Stimulated activated CD4-positive, alpha-beta T cell treated with anti-CD3 and anti-CD28 coated beads, Interleukin-2, amount 100 ng/mL, for 48 hours (primary cell): ENCODE measurements at regions not wholly inside any gene's neighbourhood (a gene's known extent, or its start where the extent isn't known, plus 50 kb on each side); places are given as distances from the start of the nearest gene placed in this dataset.

Source experiments
- DNase-seq, 2 donors: peaks; one replicate each; pipeline ENCODE4 v3.0.0-alpha.2; 2020

GRCh38 chr3:118811236-118811732 is 223.4 kb downstream of the IGSF11 start:
- no peak for DNase-seq

- DNase-seq = no peak
Measured at GRCh38 chr3:118813472-118813871, 221.2 kb downstream of the IGSF11 start.

- DNase-seq = peak; percentile 17 to 21
Measured at GRCh38 chr3:118817748-118818165, 216.9 kb downstream of the IGSF11 start.

DNA sequence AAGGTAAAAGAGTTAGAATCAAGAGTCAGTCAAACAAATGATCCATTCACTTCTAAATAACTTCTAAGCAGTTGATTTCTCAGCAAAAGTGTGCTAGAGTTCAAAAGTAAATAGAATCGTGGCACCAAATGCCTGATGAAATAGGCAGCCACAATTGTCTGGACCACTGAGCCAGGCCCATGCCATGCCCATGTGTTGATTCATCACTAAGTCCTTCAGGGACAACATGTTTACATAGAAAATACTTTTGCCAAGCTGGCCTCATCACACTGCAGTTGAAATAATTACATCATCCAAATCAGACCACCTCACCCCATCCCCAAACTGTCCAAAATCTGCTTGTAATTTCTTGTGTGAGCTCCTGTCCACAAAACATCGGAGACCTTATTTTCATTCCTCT is 216.3 kb downstream of the IGSF11 start:
- DNase-seq = no peak

- no peak for DNase-seq
Measured at GRCh38 chr3:118823626-118824025, 211.0 kb downstream of the IGSF11 start.

DNA sequence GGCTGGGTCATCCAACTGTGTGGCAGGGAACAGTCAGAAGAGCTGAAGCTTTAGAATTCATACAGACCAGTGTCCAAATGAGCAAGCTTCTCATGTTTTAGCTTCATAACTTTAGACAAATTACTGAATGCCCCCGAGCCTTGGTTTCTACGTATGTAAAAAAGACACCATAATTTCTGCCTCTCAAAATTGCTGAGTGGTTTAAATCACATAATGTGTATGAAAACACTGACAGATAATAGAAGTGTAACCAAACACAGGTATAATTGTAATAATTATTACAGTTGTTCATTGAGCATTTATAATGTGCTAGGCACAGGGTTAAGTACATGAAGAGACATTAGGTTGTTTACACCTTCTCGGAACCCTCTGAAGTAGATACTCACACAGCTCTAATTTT is 207.2 kb downstream of the IGSF11 start:
- DNase-seq = no peak

- no peak for DNase-seq
Measured at GRCh38 chr3:118828351-118828750, 206.3 kb downstream of the IGSF11 start.

- no peak for DNase-seq
Measured at GRCh38 chr3:118833075-118833474, 201.6 kb downstream of the IGSF11 start.

- DNase-seq = no peak
Measured at GRCh38 chr3:118838871-118839270, 195.8 kb downstream of the IGSF11 start.

DNA sequence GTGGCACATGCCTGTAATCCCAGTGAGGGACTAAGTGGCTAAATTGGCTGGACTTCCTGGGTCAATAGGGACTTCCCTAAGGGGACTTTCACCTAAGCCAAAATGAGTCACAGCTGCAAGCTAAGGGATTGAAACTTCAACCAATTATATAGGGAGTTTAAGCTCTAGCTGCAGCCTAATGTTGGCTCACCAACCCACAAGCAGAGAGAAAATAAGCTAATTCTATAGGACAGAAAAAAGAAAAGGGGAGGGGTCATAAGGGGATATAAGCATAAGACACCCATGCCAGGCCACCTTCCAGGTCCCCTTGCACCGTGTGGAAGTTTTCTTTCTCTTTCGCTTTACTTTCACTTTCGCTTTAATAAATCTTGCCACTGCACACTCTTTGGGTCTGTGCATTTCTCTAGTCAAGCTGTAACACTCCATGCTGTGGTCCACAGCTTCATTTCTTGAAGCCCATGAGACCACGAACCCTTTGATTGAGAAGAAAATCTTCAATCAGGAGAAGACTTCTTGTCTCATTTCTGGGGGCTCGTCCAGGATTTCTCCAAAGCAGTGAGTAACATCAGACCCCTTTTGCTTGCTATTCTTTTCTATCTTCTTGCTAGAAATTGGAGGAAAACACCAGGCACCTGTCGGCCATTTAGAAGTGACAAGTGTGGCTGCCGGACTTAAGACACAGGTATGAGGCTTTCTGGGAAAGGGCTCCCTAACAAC is 192.3 kb downstream of the IGSF11 start:
- peak in 1 of 2 donors; percentile 3 for DNase-seq

DNA sequence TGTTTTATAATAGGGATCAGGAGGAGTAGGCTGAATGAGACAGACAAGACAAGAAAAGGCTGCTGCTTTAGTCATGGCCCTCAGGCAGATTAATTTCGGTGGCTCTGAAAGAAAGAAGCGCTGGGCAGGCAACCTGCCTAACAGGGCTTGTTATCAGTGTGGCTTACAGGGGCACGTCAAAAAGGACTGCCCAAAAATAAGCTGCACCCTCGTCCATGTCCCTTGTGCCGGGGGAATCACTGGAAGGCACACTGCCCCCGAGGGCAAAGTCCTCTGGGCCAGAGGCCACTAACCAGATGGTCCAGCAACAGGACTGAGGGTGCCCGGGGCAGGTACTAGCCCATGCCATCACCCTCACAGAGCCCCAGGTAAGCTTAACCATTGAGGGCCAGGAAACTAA is 188.5 kb downstream of the IGSF11 start:
- DNase-seq = no peak
